WTC11 (cell line): ENCODE measurements at regions not wholly inside any gene's neighbourhood (a gene's known extent, or its start where the extent isn't known, plus 50 kb on each side); places are given as distances from the start of the nearest gene placed in this dataset.
"Not testable (repeated sequence)": the region's sequence is repeated elsewhere in the genome, so short reads cannot be mapped to it uniquely, and the experiment has no call there.

Source experiments
- ATAC-seq: fragments of 200-7000 bp; cut with Tn5 transposase; 2 replicates; pipeline ENCODE4 v1.10.0; 2021; ENCODE audit warnings: mild to moderate bottlenecking, moderate library complexity
- CTCF ChIA-PET: fragments of 300-600 bp; sonication (Branson Sonifier 250); formaldehyde crosslinking; loops from one replicate; lab custom pipeline; 2021; ENCODE audit warnings: antibody characterized with exemption; lab: Charles Lee
- POLR2A ChIA-PET: fragments of 350-600 bp; sonication (Branson Sonifier 250); formaldehyde crosslinking; loops from one replicate; lab custom pipeline; 2021; ENCODE audit warnings: antibody characterized with exemption; lab: Charles Lee
- DNase-seq: peaks from one replicate; pipeline ENCODE4 v3.0.0; 2021; ENCODE audit warnings: low spot score
- H3K27ac Mint-ChIP-seq: 2 replicates; pipeline ENCODE4 v1.8.0; 2021; ENCODE audit warnings: mixed read lengths
- H3K27me3 Mint-ChIP-seq: 2 replicates; pipeline ENCODE4 v1.8.0; 2021; ENCODE audit warnings: low read depth, mild to moderate bottlenecking, moderate library complexity, mixed read lengths
- H3K36me3 Mint-ChIP-seq: 2 replicates; pipeline ENCODE4 v1.8.0; 2021; ENCODE audit warnings: mixed read lengths
- H3K4me1 Mint-ChIP-seq: 2 replicates; pipeline ENCODE4 v1.8.0; 2022; ENCODE audit warnings: mixed read lengths
- H3K4me3 Mint-ChIP-seq: 2 replicates; pipeline ENCODE4 v1.8.0; 2021; ENCODE audit warnings: mild to moderate bottlenecking, moderate library complexity, mixed read lengths
- H3K9me3 Mint-ChIP-seq: 2 replicates; pipeline ENCODE4 v1.8.0; 2021; ENCODE audit warnings: mixed read lengths

- ATAC-seq, H3K27me3 Mint-ChIP-seq, H3K4me1 Mint-ChIP-seq, CTCF ChIA-PET, DNase-seq, H3K4me3 Mint-ChIP-seq, H3K27ac Mint-ChIP-seq, POLR2A ChIA-PET: not testable (repeated sequence)
- peaks cover 36% of the 10 kb centered on the region for H3K36me3 Mint-ChIP-seq
- peaks cover 40% of the 10 kb centered on the region for H3K9me3 Mint-ChIP-seq
Measured at GRCh38 chr13:18837986-18838629, 343.5 kb downstream of the TUBA3C start.

GRCh38 chr13:18837179-18837745 is 344.4 kb downstream of the TUBA3C start:
- H3K27ac Mint-ChIP-seq, DNase-seq, CTCF ChIA-PET, H3K4me1 Mint-ChIP-seq, H3K27me3 Mint-ChIP-seq, ATAC-seq, H3K4me3 Mint-ChIP-seq, POLR2A ChIA-PET: not testable (repeated sequence)
- Mint-ChIP-seq H3K9me3 (peaks cover 40% of the 10 kb centered on the region), H3K36me3 (peaks cover 31% of the 10 kb centered on the region)

- Mint-ChIP-seq H3K36me3 (peaks cover 34% of the 10 kb centered on the region), H3K9me3 (peaks cover 38% of the 10 kb centered on the region)
- H3K4me1 Mint-ChIP-seq, POLR2A ChIA-PET, ATAC-seq, H3K4me3 Mint-ChIP-seq, H3K27ac Mint-ChIP-seq, CTCF ChIA-PET, DNase-seq, H3K27me3 Mint-ChIP-seq: not testable (repeated sequence)
Measured at GRCh38 chr13:18836371-18837178, 345.0 kb downstream of the TUBA3C start.

- peaks cover 39% of the 10 kb centered on the region for H3K9me3 Mint-ChIP-seq
- DNase-seq, H3K27me3 Mint-ChIP-seq, ATAC-seq, POLR2A ChIA-PET, H3K4me3 Mint-ChIP-seq, H3K27ac Mint-ChIP-seq, CTCF ChIA-PET, H3K4me1 Mint-ChIP-seq: not testable (repeated sequence)
- peaks cover 37% of the 10 kb centered on the region for H3K36me3 Mint-ChIP-seq
Measured at GRCh38 chr13:18835754-18836153, 345.9 kb downstream of the TUBA3C start.

- POLR2A ChIA-PET, CTCF ChIA-PET, H3K4me1 Mint-ChIP-seq, DNase-seq, ATAC-seq, H3K4me3 Mint-ChIP-seq, H3K27ac Mint-ChIP-seq, H3K27me3 Mint-ChIP-seq: not testable (repeated sequence)
- Mint-ChIP-seq H3K36me3 (peaks cover 50% of the 10 kb centered on the region), H3K9me3 (peaks cover 60% of the 10 kb centered on the region)
Measured at GRCh38 chr13:18824678-18825077, 356.9 kb downstream of the TUBA3C start.

GRCh38 chr13:18822655-18823639 is 358.7 kb downstream of the TUBA3C start:
- CTCF ChIA-PET, POLR2A ChIA-PET, H3K27me3 Mint-ChIP-seq, DNase-seq, H3K27ac Mint-ChIP-seq, H3K4me3 Mint-ChIP-seq, ATAC-seq, H3K4me1 Mint-ChIP-seq: not testable (repeated sequence)
- Mint-ChIP-seq H3K9me3 (peaks cover 64% of the 10 kb centered on the region), H3K36me3 (peaks cover 53% of the 10 kb centered on the region)

GRCh38 chr13:18773988-18774387 is 407.6 kb downstream of the TUBA3C start:
- H3K36me3 Mint-ChIP-seq = peaks cover 58% of the 10 kb centered on the region
- H3K9me3 Mint-ChIP-seq = peaks cover 66% of the 10 kb centered on the region
- H3K4me1 Mint-ChIP-seq, H3K4me3 Mint-ChIP-seq, DNase-seq, CTCF ChIA-PET, POLR2A ChIA-PET, H3K27ac Mint-ChIP-seq, ATAC-seq: not testable (repeated sequence)
- H3K27me3 Mint-ChIP-seq = peaks cover 11% of the 10 kb centered on the region

- H3K9me3 Mint-ChIP-seq = peaks cover 56% of the 10 kb centered on the region
- POLR2A ChIA-PET, H3K4me3 Mint-ChIP-seq, DNase-seq, CTCF ChIA-PET, ATAC-seq, H3K4me1 Mint-ChIP-seq, H3K27ac Mint-ChIP-seq: not testable (repeated sequence)
- peaks cover 11% of the 10 kb centered on the region for H3K27me3 Mint-ChIP-seq
- peaks cover 64% of the 10 kb centered on the region for H3K36me3 Mint-ChIP-seq
Measured at GRCh38 chr13:18741696-18742095, 439.9 kb downstream of the TUBA3C start.
